HCT116 (cell line): ENCODE measurements at regions not wholly inside any gene's neighbourhood (a gene's known extent, or its start where the extent isn't known, plus 50 kb on each side); places are given as distances from the start of the nearest gene placed in this dataset.

Experiments used
- ATAC-seq: fragments of 200-7000 bp; cut with Tn5 transposase; 2 replicates; pipeline ENCODE4 v1.9.1; 2020; ENCODE audit warnings: mild to moderate bottlenecking, moderate library complexity
- BruUV-seq: library from RNA; stranded (reverse); fragments of 400-500 nt; replicated peaks from 2 replicates; lab custom pipeline; 2021; lab: Mats Ljungman, UMichigan
- CTCF ChIA-PET: fragments of 300-600 bp; sonication (Branson Sonifier 250); formaldehyde crosslinking; loops from one replicate; lab custom pipeline; 2021; ENCODE audit warnings: antibody characterized with exemption; lab: Charles Lee
- POLR2A ChIA-PET: fragments of 300-600, 350-600 bp; sonication (Branson Sonifier 250); formaldehyde crosslinking; loops from one replicate; lab custom pipeline; 2021; ENCODE audit warnings: antibody characterized with exemption; lab: Charles Lee
- RAD21 ChIA-PET, 2 experiments: fragments of 300-600 bp; sonication (Branson Sonifier 250); formaldehyde crosslinking; loops; one replicate each; lab custom pipeline; 2023; ENCODE audit warnings: low total read pairs in 2 of 2; ENCODE audit not compliant: uncharacterized antibody in 2 of 2, unreplicated experiment in 2 of 2, low non-redundant PET in 1 of 2; lab: Charles Lee
- DNase-seq: peaks from one replicate; pipeline ENCODE4 v3.0.0-alpha.2; 2010; ENCODE audit warnings: low read depth, low spot score
- H2AFZ ChIP-seq: fragments of 200-600 bp; shearing (Covaris generic), sonication (generic); 2 replicates; pipeline ENCODE4 v1.6.1; 2017; ENCODE audit warnings: low read depth, mixed run types, mixed read lengths, antibody characterized with exemption, low read length; ENCODE audit not compliant: poor library complexity, severe bottlenecking
- H3K27ac ChIP-seq: 2 replicates; pipeline ENCODE4 v1.5.1; 2012; ENCODE audit warnings: low read depth, low read length
- H3K27me3 ChIP-seq: fragments of 200-600 bp; sonication (generic); 2 replicates; pipeline ENCODE4 v1.6.1; 2016; ENCODE audit warnings: mixed run types, low read length, mixed read lengths; ENCODE audit not compliant: insufficient read depth
- H3K36me3 ChIP-seq, 2 experiments: fragments of 200-500 bp in 1 of 2; fragments of 200-600 bp in 1 of 2; sonication (Bioruptor generic) in 1 of 2; sonication (generic) in 1 of 2; 2 replicates each; pipeline versions ENCODE4 v1.5.1 to v1.6.1; 2014 to 2016; ENCODE audit warnings: low read length in 2 of 2, inconsistent platforms in 1 of 2, mixed read lengths in 1 of 2, mixed run types in 1 of 2; ENCODE audit not compliant: insufficient read depth in 2 of 2, control insufficient read depth in 1 of 2
- H3K4me1 ChIP-seq, 2 experiments: fragments of 200-600 bp in 1 of 2; sonication (generic) in 1 of 2; 2 replicates each; pipeline versions ENCODE4 v1.5.1 to v1.6.1; 2012 to 2017; ENCODE audit warnings: low read length in 2 of 2, inconsistent platforms in 1 of 2, mild to moderate bottlenecking in 1 of 2, mixed read lengths in 1 of 2, mixed run types in 1 of 2, moderate library complexity in 1 of 2; ENCODE audit not compliant: insufficient read depth in 2 of 2, control insufficient read depth in 1 of 2
- H3K4me2 ChIP-seq: fragments of 200-600 bp; sonication (generic); 2 replicates; pipeline ENCODE4 v1.6.1; 2017; ENCODE audit warnings: mixed run types, low read length, mixed read lengths
- H3K4me3 ChIP-seq, 2 experiments: fragments of 200-600 bp in 1 of 2; sonication (generic) in 1 of 2; replicated peaks in 1 of 2; 2 replicates each; pipeline ENCODE4 v1.5.1; 2011 to 2016; ENCODE audit warnings: low read length in 2 of 2, control low read depth in 1 of 2, low read depth in 1 of 2, mild to moderate bottlenecking in 1 of 2, mixed read lengths in 1 of 2, mixed run types in 1 of 2
- H3K79me2 ChIP-seq: fragments of 200-600 bp; sonication (generic); 2 replicates; pipeline ENCODE4 v1.6.1; 2017; ENCODE audit warnings: mild to moderate bottlenecking, mixed run types, low read length, moderate library complexity, mixed read lengths; ENCODE audit not compliant: insufficient read depth
- H3K9ac ChIP-seq: fragments of 200-600 bp; sonication (generic); 2 replicates; pipeline ENCODE4 v1.6.1; 2016; ENCODE audit warnings: low read length, mixed read lengths
- H3K9me2 ChIP-seq: fragments of 200-600 bp; sonication (generic), shearing (Covaris generic); 2 replicates; pipeline ENCODE4 v1.6.1; 2017; ENCODE audit warnings: mixed run types, mild to moderate bottlenecking, moderate library complexity; ENCODE audit not compliant: insufficient read depth
- H3K9me3 ChIP-seq, 2 experiments: fragments of 200-500 bp in 1 of 2; fragments of 200-600 bp in 1 of 2; sonication (Bioruptor generic) in 1 of 2; sonication (generic) in 1 of 2; 2 replicates each; pipeline ENCODE4 v1.6.1; 2014 to 2017; ENCODE audit warnings: low read length in 2 of 2, mixed read lengths in 2 of 2, inconsistent platforms in 1 of 2, low read depth in 1 of 2, mild to moderate bottlenecking in 1 of 2, mixed run types in 1 of 2, moderate library complexity in 1 of 2; ENCODE audit not compliant: control insufficient read depth in 1 of 2, insufficient read depth in 1 of 2
- H4K20me1 ChIP-seq: fragments of 200-600 bp; sonication (generic), shearing (Covaris generic); 2 replicates; pipeline ENCODE4 v1.6.1; 2017; ENCODE audit warnings: mixed run types, mild to moderate bottlenecking, moderate library complexity; ENCODE audit not compliant: insufficient read depth
- ATF3 ChIP-seq: IDR thresholded peaks from 2 replicates; pipeline ENCODE4 v1.6.1; 2012
- CBX3 ChIP-seq: IDR thresholded peaks from 2 replicates; pipeline ENCODE4 v1.6.1; 2012; ENCODE audit warnings: low read depth
- EGR1 ChIP-seq: IDR thresholded peaks from 2 replicates; pipeline ENCODE4 v1.6.1; 2012; ENCODE audit warnings: low read depth
- EZH2 ChIP-seq: fragments of 200-600 bp; sonication (generic); IDR thresholded peaks from 2 replicates; pipeline ENCODE4 v1.6.1; 2017; ENCODE audit warnings: antibody characterized with exemption, mixed run types
- EZH2phosphoT487 ChIP-seq: fragments of 200-600 bp; IDR thresholded peaks from 2 replicates; pipeline ENCODE4 v1.6.1; 2018; ENCODE audit warnings: antibody characterized with exemption, borderline replicate concordance
- FOSL1 ChIP-seq: IDR thresholded peaks from 2 replicates; pipeline ENCODE4 v1.6.1; 2012; ENCODE audit warnings: low read depth
- JUND ChIP-seq: IDR thresholded peaks from 2 replicates; pipeline ENCODE4 v1.6.1; 2012
- MAX ChIP-seq: IDR thresholded peaks from 2 replicates; pipeline ENCODE4 v1.6.1; 2012
- POLR2A ChIP-seq: IDR thresholded peaks from 2 replicates; pipeline ENCODE4 v1.7.0; 2011; ENCODE audit warnings: borderline replicate concordance; ENCODE audit not compliant: insufficient read depth, insufficient read length; ENCODE audit errors: extremely low read depth
- POLR2AphosphoS5 ChIP-seq: IDR thresholded peaks from 2 replicates; pipeline ENCODE4 v1.6.1; 2011; ENCODE audit warnings: mild to moderate bottlenecking, low read depth, low read length, moderate library complexity
- RAD21 ChIP-seq: IDR thresholded peaks from 2 replicates; pipeline ENCODE4 v1.6.1; 2012; ENCODE audit warnings: low read depth, mild to moderate bottlenecking
- SIN3A ChIP-seq: IDR thresholded peaks from 2 replicates; pipeline ENCODE4 v1.6.1; 2012; ENCODE audit warnings: low read depth
- SP1 ChIP-seq: IDR thresholded peaks from 2 replicates; pipeline ENCODE4 v1.6.1; 2012; ENCODE audit warnings: low read depth
- SRF ChIP-seq: IDR thresholded peaks from 2 replicates; pipeline ENCODE4 v1.6.1; 2012; ENCODE audit warnings: low read depth
- TCF7L2 ChIP-seq: IDR thresholded peaks from 2 replicates; pipeline ENCODE4 v1.7.0; 2011; ENCODE audit warnings: borderline replicate concordance, inconsistent platforms; ENCODE audit not compliant: insufficient read depth, insufficient read length; ENCODE audit errors: extremely low read depth
- YY1 ChIP-seq: IDR thresholded peaks from 2 replicates; pipeline ENCODE4 v1.6.1; 2011; ENCODE audit warnings: low read length, low read depth, moderate library complexity, mild to moderate bottlenecking; ENCODE audit not compliant: insufficient replicate concordance; ENCODE audit errors: extremely low read depth
- ZBTB33 ChIP-seq: IDR thresholded peaks from 2 replicates; pipeline ENCODE4 v1.6.1; 2011; ENCODE audit warnings: mild to moderate bottlenecking, low read length, moderate library complexity; ENCODE audit not compliant: insufficient replicate concordance; ENCODE audit errors: extremely low read depth
- ZFX ChIP-seq: fragments of 450-650 bp; IDR thresholded peaks from 2 replicates; pipeline ENCODE4 v1.6.1; 2017
- ZNF274 ChIP-seq: fragments of 200-500 bp; sonication (Bioruptor generic); IDR thresholded peaks from 2 replicates; pipeline ENCODE4 v1.6.1; 2014; ENCODE audit warnings: mild to moderate bottlenecking, low read depth, low read length, inconsistent platforms
- intact Hi-C: fragments of 100-400 bp; cut with micrococcal nuclease; formaldehyde crosslinking; loops from 2 replicates; pipeline ENCODE4 v1.10.0; 2022

- intact Hi-C loops, result no loop called here
- Histone ChIP-seq H3K9me3 (no peaks in the 10 kb centered on the region), H3K36me3 (no peaks in the 10 kb centered on the region), H3K4me1 (no peaks in the 10 kb centered on the region), H3K27ac (no peak overlapping the region), H3K27me3 (no peaks in the 10 kb centered on the region), H3K4me3 (no peak overlapping the region), H4K20me1 (no peaks in the 10 kb centered on the region), H3K9ac (no peak overlapping the region), H2AFZ (no peak overlapping the region), H3K9me2 (no peaks in the 10 kb centered on the region), H3K4me2 (no peak overlapping the region), H3K79me2 (no peaks in the 10 kb centered on the region)
- DNase-seq (no peak), ATAC-seq (no peak)
- POLR2A ChIA-PET, result no interaction called here
- RAD21 ChIA-PET, result no interaction called here
- no TSS peak for BruUV-seq
- TF ChIP-seq POLR2AphosphoS5 (no peak), FOSL1 (no peak), EZH2phosphoT487 (no peak), EZH2 (no peak), JUND (no peak), ZNF274 (no peak), POLR2A (no peak), EGR1 (no peak), SP1 (no peak), YY1 (no peak), CBX3 (no peak), ZFX (no peak)
- CTCF ChIA-PET, result no interaction called here
These were observed 171.6 kb downstream of the S1PR1 start for GRCh38 chr1:101408212-101409042.

GRCh38 chr1:101409102-101409501, 172.3 kb downstream of the S1PR1 start:
- no peaks in the 10 kb centered on the region for H3K27me3 ChIP-seq
- H3K9me3 ChIP-seq, result no peaks in the 10 kb centered on the region
- H4K20me1 ChIP-seq, result no peaks in the 10 kb centered on the region
- H3K79me2 ChIP-seq, result no peaks in the 10 kb centered on the region
- intact Hi-C loops, result no loop called here
- no peak for DNase-seq
- H3K36me3 ChIP-seq, result no peaks in the 10 kb centered on the region
- CTCF ChIA-PET, result no interaction called here
- no peak for ATAC-seq
- H2AFZ ChIP-seq, result no peak overlapping the region
- H3K9ac ChIP-seq, result no peak overlapping the region
- no peaks in the 10 kb centered on the region for H3K4me1 ChIP-seq
- RAD21 ChIA-PET, result no interaction called here
- no peak overlapping the region for H3K4me2 ChIP-seq
- BruUV-seq, result no TSS peak
- POLR2A ChIA-PET, result no interaction called here
- no peaks in the 10 kb centered on the region for H3K9me2 ChIP-seq
- TF ChIP-seq EZH2, result no peak
- TF ChIP-seq SIN3A, result no peak
- no peak for TF ChIP-seq POLR2A
- TF ChIP-seq FOSL1, result no peak
- TF ChIP-seq RAD21, result no peak
- TF ChIP-seq JUND, result no peak
- no peak for TF ChIP-seq SRF
- TF ChIP-seq ZFX, result no peak
- no peak for TF ChIP-seq ZNF274
- no peak for TF ChIP-seq MAX
- no peak for TF ChIP-seq ZBTB33
- no peak for TF ChIP-seq SP1
- no peak for TF ChIP-seq TCF7L2
- TF ChIP-seq CBX3, result no peak
- no peak for TF ChIP-seq ATF3
- TF ChIP-seq YY1, result no peak
- no peak overlapping the region for H3K27ac ChIP-seq
- H3K4me3 ChIP-seq, result no peak overlapping the region
